GM13976 (cell line): ENCODE measurements at regions not wholly inside any gene's neighbourhood (a gene's known extent, or its start where the extent isn't known, plus 50 kb on each side); places are given as distances from the start of the nearest gene placed in this dataset.
A peak's percentile ranks its signal among the peaks of the same experiment; 100 is the strongest.

Experiments
- DNase-seq: peaks from one replicate; pipeline ENCODE4 v3.0.0; 2012; ENCODE audit warnings: low spot score
- CTCF ChIP-seq: IDR thresholded peaks from 2 replicates; pipeline ENCODE4 v1.5.1; 2012; ENCODE audit warnings: borderline replicate concordance, mild to moderate bottlenecking; ENCODE audit not compliant: insufficient read depth; ENCODE audit errors: extremely low read depth, missing control alignments, control extremely low read depth
- in situ Hi-C: fragments of 300-500 bp; cut with MboI; formaldehyde crosslinking; loops from one replicate; pipeline ENCODE4 v1.12.0; 2022; ENCODE audit warnings: low sequenced_read_pairs, mixed read lengths, inconsistent platforms; ENCODE audit not compliant: unreplicated experiment

- TF ChIP-seq CTCF: peak; percentile 58
- DNase-seq: peak; percentile 50
- in situ Hi-C loops: no loop called here
These were observed 60.0 kb upstream of the BANK1 start for GRCh38 chr4:101730291-101731117.

DNA sequence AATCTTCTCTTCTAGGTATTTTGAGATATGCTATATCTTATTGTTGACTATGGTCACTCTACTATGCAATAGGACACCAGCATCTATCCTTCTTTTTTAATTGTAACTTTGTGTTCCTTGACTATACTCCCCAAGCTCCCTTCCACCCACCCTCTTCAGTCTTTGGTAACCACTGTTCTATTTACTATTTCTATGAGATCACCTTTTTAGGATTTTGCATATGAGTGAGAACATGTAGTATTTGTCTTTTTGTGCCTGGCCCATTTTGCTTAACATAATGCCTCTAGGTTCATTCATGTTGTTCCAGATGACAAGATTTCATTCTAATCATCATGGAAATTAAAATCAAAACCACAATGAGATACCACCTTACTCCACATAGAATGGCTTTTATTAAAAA is 63.3 kb upstream of the BANK1 start:
- in situ Hi-C loops: no loop called here
- no peak for DNase-seq
- no peak for TF ChIP-seq CTCF

DNA sequence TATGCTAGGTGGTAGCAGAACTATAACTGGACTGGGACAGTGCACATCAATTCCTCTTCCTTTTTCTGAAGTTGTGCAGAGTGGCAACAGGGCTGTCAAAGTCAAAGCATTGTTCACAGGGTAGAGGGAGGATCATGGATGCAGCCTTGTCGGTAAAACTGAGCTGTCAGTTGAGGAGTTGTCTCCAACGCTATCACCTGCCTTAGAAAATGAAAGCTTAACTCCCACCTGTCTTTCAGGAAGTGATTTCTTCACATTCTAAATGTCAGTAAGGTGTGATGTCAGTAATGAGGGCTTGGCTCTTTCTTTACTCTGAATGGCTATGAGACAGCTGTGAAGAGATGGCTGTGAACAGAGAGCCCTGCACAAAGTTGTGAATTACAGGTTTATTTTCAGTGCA is 66.4 kb upstream of the BANK1 start:
- no peak for TF ChIP-seq CTCF
- DNase-seq: no peak
- in situ Hi-C loops: loop anchor here (25.0 kb wide), 1 partner anchor 562 kb away; no protein-coding TSS in a partner anchor

DNA sequence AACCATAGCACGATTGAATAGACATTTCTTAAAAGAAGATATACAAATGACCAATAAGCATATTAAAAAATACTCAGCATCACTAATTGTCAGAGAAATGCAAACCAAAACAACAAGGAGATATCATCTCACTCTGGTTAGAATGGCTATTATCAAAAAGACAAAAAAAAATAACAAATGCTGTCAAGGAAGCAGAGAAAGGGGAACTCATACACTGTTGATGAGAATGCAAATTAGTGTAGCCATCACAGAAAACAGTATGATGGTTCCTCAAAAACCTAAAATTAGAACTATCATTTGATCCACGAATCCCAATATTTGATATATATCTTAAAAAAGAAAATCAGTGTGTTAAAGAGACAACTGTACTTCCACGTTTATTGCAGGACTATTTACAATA is 71.7 kb upstream of the BANK1 start:
- TF ChIP-seq CTCF: no peak
- in situ Hi-C loops: loop anchor here (25.0 kb wide), 1 partner anchor 557 kb away; no protein-coding TSS in a partner anchor
- DNase-seq: no peak

DNA sequence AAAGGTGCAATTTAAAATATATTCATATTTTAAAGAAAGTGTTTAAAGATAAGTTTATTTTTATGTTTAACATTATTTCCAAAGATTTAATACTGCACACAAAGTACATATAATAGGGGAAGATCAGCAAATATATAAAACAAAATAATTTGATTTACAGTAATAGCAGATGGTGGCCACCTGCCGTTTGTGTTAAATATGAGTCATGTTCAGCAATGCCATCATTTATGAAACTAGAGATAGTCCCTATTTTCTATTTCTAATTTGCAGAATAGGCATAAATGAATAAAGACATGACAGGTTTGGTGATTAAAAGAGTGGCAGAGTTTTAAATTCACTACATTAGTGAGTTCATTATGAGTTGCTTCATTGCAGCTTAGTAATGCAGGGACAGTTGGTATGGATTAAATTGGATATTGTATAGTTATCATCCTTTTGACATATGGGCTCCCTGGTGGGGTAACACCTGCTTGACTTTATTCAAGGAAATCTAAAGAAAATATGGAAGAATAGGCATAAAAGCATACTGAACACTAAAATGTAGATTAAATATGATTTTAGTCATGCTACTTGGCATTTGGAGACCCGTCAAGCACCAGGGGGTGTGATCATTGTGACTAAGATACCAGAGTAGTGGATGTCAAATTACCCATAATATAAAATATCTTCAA is 78.8 kb upstream of the BANK1 start:
- no peak for DNase-seq
- in situ Hi-C loops: loop anchor here (25.0 kb wide), 1 partner anchor 549 kb away; no protein-coding TSS in a partner anchor
- no peak for TF ChIP-seq CTCF

DNA sequence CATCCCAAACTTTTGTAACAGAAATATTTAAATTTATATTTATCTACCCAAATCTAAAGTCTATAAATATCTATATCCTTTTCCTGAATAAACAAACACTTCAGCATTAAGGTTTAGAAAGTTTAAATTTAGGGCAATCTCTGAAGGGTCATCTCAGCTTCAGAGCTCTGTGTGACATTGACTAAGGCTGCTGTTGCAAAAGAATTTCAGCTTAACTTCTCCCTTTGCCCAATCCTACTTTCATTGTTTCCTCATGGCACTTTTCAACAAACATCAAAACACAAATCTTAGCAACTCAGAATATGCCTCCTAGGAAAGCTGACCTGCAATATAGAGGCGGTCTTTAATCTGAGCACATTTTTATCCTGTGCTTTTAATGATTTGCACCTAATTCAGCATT is 79.7 kb upstream of the BANK1 start:
- DNase-seq: no peak
- no peak for TF ChIP-seq CTCF
- in situ Hi-C loops: loop anchor here (25.0 kb wide), 1 partner anchor 549 kb away; no protein-coding TSS in a partner anchor
